Tibial nerve (tissue), 4 donors: ENCODE measurements at regions not wholly inside any gene's neighbourhood (a gene's known extent, or its start where the extent isn't known, plus 50 kb on each side); places are given as distances from the start of the nearest gene placed in this dataset.

Experiments
- EP300 ChIP-seq, 2 donors: sonication (generic); formaldehyde crosslinking; IDR thresholded peaks; one replicate each; pipeline ENCODE4 v1.6.1; 2017; ENCODE audit warnings: antibody characterized with exemption in 2 of 2, mild to moderate bottlenecking in 1 of 2
- POLR2A ChIP-seq, 2 donors: fragments of 450-650 bp; IDR thresholded peaks; one replicate each; pipeline ENCODE4 v1.6.1; 2017; ENCODE audit warnings: antibody characterized with exemption in 2 of 2, mild to moderate bottlenecking in 2 of 2, moderate library complexity in 2 of 2
- TF ChIP-seq, protein P1 (sequence below), 5 experiments: fragments of 200-600 bp in 3 of 5; fragments of 450-650 bp in 2 of 5; sonication (generic) in 3 of 5; IDR thresholded peaks; one replicate each; pipeline ENCODE4 v1.5.1; 2016 to 2019; ENCODE audit warnings: antibody characterized with exemption in 5 of 5, mild to moderate bottlenecking in 3 of 5, moderate library complexity in 2 of 5

DNA sequence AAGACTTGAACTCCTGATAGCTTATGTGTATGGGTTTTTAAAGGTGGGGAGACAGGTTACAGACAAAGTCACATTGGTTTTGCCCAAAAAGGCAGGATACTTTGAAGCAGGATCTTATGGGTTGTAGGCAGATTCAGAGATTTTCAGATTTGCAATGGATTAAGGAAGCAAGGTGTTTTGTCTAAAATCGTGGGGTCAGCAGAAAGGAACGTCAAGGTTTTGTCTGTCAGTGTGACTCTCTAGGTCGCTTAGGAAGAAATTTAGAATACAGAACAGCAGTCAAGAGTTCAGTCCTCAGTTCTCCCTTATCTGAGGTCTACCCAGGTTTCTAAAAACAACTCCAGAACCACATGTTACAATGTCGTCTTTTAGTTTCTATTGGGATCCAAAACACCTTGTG lies 361.0 kb downstream of the SQOR start:
- TF ChIP-seq, protein P1, sequence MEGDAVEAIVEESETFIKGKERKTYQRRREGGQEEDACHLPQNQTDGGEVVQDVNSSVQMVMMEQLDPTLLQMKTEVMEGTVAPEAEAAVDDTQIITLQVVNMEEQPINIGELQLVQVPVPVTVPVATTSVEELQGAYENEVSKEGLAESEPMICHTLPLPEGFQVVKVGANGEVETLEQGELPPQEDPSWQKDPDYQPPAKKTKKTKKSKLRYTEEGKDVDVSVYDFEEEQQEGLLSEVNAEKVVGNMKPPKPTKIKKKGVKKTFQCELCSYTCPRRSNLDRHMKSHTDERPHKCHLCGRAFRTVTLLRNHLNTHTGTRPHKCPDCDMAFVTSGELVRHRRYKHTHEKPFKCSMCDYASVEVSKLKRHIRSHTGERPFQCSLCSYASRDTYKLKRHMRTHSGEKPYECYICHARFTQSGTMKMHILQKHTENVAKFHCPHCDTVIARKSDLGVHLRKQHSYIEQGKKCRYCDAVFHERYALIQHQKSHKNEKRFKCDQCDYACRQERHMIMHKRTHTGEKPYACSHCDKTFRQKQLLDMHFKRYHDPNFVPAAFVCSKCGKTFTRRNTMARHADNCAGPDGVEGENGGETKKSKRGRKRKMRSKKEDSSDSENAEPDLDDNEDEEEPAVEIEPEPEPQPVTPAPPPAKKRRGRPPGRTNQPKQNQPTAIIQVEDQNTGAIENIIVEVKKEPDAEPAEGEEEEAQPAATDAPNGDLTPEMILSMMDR (IDR thresholded peaks at IDR 0.05): no peak
- TF ChIP-seq POLR2A (IDR thresholded peaks at IDR 0.05) (no peak), EP300 (IDR thresholded peaks at IDR 0.05) (no peak)
